Left kidney (tissue), 1 donor: ENCODE measurements at regions not wholly inside any gene's neighbourhood (a gene's known extent, or its start where the extent isn't known, plus 50 kb on each side); places are given as distances from the start of the nearest gene placed in this dataset.

ENCODE experiments used
- DNase-seq: peaks from one replicate; pipeline ENCODE4 v3.0.0-alpha.2; 2013

- no peak for DNase-seq
Measured at GRCh38 chr1:56390934-56391731, 188.2 kb downstream of the PLPP3 start.

GRCh38 chr1:56390232-56390867 is 189.0 kb downstream of the PLPP3 start:
- peak; percentile 51 for DNase-seq

DNA sequence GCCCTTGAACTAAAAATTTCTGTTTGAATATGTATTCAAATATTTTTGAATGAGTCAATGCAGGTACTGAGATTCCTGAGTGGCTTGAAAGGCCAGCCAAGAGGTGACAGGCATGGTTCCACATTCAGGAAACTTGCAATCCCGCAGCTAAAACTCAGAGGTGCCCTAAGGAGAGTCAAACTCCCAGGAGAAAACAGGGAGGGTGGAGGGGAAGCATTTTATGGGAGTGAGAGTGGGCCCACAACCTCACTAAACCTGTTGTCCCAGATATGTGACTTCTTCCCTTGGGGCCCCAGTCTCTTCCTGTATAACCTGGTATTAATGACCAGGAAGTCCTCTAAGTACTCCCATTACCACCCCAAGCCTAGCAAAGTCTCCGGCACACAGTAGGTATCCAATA is 189.6 kb downstream of the PLPP3 start:
- no peak for DNase-seq

DNA sequence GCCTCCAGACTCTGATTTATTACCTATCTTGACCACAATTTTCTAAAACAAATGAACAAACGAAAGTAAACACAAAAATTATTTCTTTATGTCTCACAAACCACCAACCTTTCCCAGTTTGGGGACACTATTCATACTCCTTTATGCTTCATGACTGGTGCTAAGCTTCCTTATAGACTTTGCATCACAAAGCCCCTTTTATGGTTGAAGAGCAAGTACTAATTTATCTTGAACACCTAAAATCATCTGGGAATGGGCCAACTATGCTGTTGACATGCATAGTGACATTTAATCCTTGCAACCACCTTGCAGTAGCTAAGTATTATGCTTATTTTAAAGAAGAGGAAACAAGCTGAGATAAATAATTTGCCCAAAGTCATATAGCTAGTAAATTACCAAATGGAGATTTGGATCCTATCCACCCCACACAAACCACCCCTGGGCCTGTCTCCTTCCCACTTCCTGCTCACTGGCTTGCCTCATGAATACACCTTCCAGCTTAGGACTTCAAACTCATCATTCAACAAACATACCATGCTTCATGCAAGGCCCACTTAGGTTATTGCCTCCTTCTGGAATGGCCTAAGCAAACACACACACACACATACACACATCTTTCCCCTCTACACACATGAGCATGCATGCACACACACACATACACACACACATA is 192.2 kb downstream of the PLPP3 start:
- no peak for DNase-seq

- no peak for DNase-seq
Measured at GRCh38 chr1:56385314-56385713, 194.0 kb downstream of the PLPP3 start.

DNA sequence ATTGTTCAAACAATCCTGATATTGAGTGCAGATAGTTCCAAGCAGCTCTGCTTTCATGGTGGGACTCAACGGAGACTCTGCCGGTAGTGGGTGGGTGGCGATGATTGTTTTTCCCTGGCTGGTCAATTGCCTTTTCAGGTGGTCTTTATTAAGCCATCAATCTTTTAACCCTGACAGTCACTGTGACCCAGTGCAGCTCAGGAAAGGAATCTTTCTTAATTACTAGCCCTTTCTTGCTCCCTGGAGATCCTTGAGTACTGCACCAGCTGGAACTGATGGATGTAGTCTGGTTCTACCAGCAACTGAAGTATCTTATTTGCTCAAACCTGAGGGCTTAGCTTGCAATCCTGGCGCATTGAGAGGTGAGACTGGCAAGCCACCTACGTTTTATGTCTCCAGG is 196.4 kb downstream of the PLPP3 start:
- DNase-seq: no peak

DNA sequence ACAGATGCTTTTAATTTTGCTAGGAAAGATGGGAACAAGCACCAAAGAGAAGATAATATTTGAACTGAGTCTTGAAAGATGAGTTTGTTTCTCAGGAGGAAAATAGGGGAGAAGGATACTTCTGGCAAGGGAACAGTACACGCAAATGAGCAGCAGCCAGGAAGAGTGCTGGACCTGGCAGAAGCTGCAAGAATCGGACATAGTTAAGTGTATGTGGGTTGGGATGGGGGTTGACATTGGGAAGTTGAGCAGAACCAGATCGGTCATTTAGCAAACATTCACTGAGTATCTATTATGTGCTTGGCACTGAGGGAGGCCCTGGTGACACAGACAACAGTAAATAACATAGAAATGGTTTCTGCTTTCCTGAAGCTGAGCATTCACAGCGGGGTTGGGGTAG is 198.8 kb downstream of the PLPP3 start:
- no peak for DNase-seq

- DNase-seq: peak; percentile 49
Measured at GRCh38 chr1:56378341-56379070, 200.9 kb downstream of the PLPP3 start.

- DNase-seq: no peak
Measured at GRCh38 chr1:56377431-56377830, 201.9 kb downstream of the PLPP3 start.

- no peak for DNase-seq
Measured at GRCh38 chr1:56376188-56376984, 203.0 kb downstream of the PLPP3 start.

GRCh38 chr1:56375326-56375804 is 204.0 kb downstream of the PLPP3 start:
- no peak for DNase-seq

DNA sequence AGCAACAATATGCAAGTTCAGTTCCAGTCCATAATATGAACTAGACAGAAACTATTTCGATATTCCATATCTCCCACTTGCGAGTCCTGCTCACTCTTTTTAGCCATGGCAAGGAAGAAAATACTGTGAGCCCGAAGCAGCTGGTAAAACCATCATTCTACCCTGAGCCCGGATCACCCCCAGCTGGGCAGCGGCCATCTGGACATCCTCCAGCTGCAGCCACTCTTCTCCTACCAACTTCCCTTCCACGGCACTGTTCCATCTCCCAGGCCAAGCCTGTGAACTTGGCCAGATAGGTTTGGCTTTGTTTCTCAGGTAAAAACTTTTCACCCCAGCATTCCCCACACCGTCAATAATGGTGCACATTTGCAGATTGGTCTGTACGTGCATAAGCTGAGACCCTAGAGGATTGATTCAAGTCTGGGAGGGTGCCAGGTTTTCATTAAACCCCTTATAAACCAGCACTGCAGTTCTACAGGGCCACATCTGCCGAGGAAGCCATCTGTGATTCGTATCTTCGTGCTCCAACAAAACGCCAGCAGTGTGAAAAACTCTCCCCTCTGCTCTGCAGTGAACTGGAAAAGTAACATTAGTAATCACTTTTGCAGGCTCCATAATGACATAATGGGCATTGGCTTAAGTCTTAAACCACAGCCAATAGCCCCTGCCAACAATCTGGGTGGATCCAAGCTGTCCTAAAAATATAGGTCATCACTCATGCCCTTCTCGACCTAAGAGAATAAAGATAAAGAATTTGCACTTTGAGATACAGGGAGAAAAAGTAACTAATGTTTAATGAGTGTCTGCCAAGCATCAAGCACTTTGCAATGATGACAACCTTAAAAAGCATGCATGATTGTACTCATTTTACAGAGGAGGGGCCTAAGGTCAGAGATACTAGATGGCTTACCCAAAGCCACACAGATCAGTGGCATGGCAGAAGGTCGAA is 205.1 kb downstream of the PLPP3 start:
- DNase-seq: no peak

GRCh38 chr1:56370513-56370912 is 208.8 kb downstream of the PLPP3 start:
- DNase-seq: no peak

DNA sequence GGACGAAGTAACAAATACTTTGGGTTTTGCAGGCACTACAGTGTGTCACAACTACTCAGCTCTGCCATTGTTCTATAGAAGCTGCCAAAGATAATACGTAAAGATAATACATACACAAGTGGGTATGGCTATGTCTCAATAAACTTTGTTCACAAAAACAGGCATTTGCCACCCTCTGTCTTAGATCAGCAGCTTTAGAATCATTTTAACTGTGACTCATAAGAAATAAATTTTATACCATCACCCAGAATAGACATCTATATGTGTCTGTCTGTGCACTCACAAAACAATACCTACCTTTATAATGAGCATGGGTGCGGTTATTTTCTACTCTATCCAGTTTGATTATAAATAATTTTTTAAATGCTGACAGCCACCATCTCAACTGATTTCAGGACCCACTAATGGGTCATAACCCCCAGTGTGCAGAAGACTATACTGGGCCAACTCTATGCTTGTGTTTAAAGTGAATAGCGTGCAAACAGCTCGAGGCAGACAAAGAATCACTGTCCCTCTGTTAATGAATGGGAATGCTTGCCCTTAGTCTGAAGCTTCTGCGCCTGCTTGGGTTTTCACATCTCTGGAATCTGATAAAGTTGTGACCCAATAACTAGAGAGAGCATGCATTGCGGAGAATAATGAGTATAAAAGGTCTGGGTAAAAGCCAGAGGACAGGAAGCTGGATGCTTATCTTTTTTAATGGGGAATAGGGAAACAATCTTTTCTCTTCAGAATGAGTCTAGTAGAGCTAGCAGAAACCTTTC is 216.2 kb downstream of the PLPP3 start:
- no peak for DNase-seq

DNA sequence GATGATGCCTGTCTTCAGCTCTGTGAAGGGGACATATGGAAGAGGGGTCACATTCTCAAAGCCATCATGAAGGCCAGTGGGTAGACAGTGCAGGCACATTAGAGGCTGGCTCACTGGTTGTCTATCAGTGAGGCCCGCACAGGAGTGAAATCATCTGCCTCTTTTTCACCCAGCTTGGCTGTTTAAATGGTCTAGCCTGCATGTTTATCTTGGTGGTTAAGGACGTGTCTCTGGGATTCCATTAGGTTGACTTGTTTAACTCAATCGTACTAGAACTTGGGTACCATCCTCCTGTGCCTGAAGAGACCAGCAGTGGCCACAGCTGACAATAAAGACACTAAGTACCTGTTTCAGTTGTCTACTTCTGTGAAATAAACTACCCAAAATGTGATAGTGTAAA is 219.3 kb downstream of the PLPP3 start:
- DNase-seq: no peak

- DNase-seq: no peak
Measured at GRCh38 chr1:56359056-56359455, 220.3 kb downstream of the PLPP3 start.

GRCh38 chr1:56357927-56358690 is 221.3 kb downstream of the PLPP3 start:
- DNase-seq: peak; percentile 50

DNA sequence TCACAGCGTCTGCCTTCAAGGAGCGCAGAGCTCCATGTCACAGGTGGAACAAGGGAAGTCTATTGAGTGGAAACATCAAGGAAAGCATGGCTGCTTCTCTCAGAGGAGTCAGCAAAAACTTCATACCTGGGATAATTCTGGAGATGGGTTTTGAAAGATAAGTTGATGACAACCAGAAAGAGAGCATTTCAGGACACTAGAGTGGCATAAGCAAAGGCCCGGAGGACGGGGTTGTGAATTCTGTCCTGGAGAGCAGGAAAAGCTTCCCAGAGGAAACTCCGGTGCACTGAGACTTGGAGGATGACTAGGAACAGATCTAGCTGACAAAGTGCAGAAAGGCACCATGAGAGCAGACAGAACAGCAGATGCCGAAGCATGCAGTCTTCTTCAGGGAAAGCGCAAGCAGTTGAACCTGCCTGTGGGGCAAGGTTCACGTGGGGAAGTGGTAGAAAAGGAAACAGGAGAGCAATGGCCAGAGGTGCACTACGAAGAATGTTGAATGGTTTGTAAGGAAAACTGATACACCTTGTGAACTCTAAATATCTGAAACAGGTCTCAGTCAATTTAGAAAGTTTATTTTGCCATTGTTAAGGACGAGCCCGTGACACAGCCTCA is 222.9 kb downstream of the PLPP3 start:
- DNase-seq: no peak
